H1 (cell line): ENCODE measurements at regions not wholly inside any gene's neighbourhood (a gene's known extent, or its start where the extent isn't known, plus 50 kb on each side); places are given as distances from the start of the nearest gene placed in this dataset.
A peak's percentile ranks its signal among the peaks of the same experiment; 100 is the strongest.

ENCODE experiments used
- CTCF ChIA-PET: fragments of 300-600 bp; sonication (Branson Sonifier 250); formaldehyde crosslinking; loops from one replicate; lab custom pipeline; 2021; ENCODE audit not compliant: partially characterized antibody; lab: Charles Lee
- POLR2A ChIA-PET: fragments of 300-600 bp; sonication (Branson Sonifier 250); formaldehyde crosslinking; loops from one replicate; lab custom pipeline; 2021; ENCODE audit warnings: inconsistent platforms; ENCODE audit not compliant: partially characterized antibody; lab: Charles Lee
- DNase-seq, 2 experiments: peaks; one replicate each; pipeline versions ENCODE4 v3.0.0 to v3.0.0-alpha.2; 2010 to 2022; ENCODE audit warnings: low spot score in 2 of 2, low read depth in 1 of 2, mixed read lengths in 1 of 2
- FAIRE-seq: peaks from 2 replicates; lab custom pipeline; 2011; peaks lifted over from hg19 to GRCh38; lab: Jason Lieb, UNC
- H2AFZ ChIP-seq: 2 replicates; pipeline ENCODE4 v1.8.1; 2012; ENCODE audit warnings: low read length, inconsistent platforms
- H2AK5ac ChIP-seq: 2 replicates; pipeline ENCODE4 v1.6.1; 2013; ENCODE audit warnings: low read depth, low read length
- H2BK120ac ChIP-seq: replicated peaks from 2 replicates; pipeline ENCODE3; 2013; ENCODE audit warnings: low read depth, low read length, inconsistent platforms
- H2BK12ac ChIP-seq: 2 replicates; pipeline ENCODE4 v1.6.1; 2013; ENCODE audit warnings: low read depth, low read length
- H2BK15ac ChIP-seq: 2 replicates; pipeline ENCODE4 v1.6.1; 2013; ENCODE audit warnings: low read length
- H2BK20ac ChIP-seq: 2 replicates; pipeline ENCODE4 v1.6.1; 2013; ENCODE audit warnings: low read length
- H2BK5ac ChIP-seq: 2 replicates; pipeline ENCODE4 v1.6.1; 2013; ENCODE audit warnings: low read depth, low read length
- H3K14ac ChIP-seq: 2 replicates; pipeline ENCODE4 v1.6.1; 2013; ENCODE audit warnings: inconsistent platforms; ENCODE audit not compliant: insufficient read length
- H3K18ac ChIP-seq: 2 replicates; pipeline ENCODE4 v1.6.1; 2013; ENCODE audit warnings: low read length; ENCODE audit errors: extremely low read depth
- H3K23ac ChIP-seq: 2 replicates; pipeline ENCODE4 v1.6.1; 2013; ENCODE audit warnings: inconsistent platforms; ENCODE audit not compliant: insufficient read length
- H3K23me2 ChIP-seq: 2 replicates; pipeline ENCODE4 v1.6.1; 2013; ENCODE audit warnings: low read depth, low read length
- H3K27ac ChIP-seq: 2 replicates; pipeline ENCODE4 v1.6.1; 2011; ENCODE audit warnings: low read depth, low read length, inconsistent platforms
- H3K27me3 ChIP-seq, 4 experiments: replicated peaks in 1 of 4; 1 replicate in 1 of 4; 2 replicates in 3 of 4; pipeline versions ENCODE4 v1.6.1 to v1.8.1; 2011 to 2013; ENCODE audit warnings: low read length in 3 of 4, mild to moderate bottlenecking in 3 of 4, inconsistent platforms in 2 of 4, mixed read lengths in 2 of 4, moderate library complexity in 1 of 4; ENCODE audit not compliant: control insufficient read depth in 3 of 4, insufficient read depth in 3 of 4; ENCODE audit errors: extremely low read depth in 1 of 4
- H3K36me3 ChIP-seq, 4 experiments: 2 replicates each; pipeline versions ENCODE4 v1.6.1 to v1.8.1; 2011 to 2013; ENCODE audit warnings: mild to moderate bottlenecking in 4 of 4, low read length in 3 of 4, moderate library complexity in 2 of 4, control low read depth in 1 of 4, inconsistent platforms in 1 of 4; ENCODE audit not compliant: insufficient read depth in 4 of 4, control insufficient read depth in 2 of 4
- H3K4ac ChIP-seq: replicated peaks from 2 replicates; pipeline ENCODE3; 2013; ENCODE audit warnings: low read length, low read depth, mixed read lengths, inconsistent platforms; ENCODE audit not compliant: insufficient read length
- H3K4me1 ChIP-seq, 4 experiments: replicated peaks in 1 of 4; 1 replicate in 1 of 4; 2 replicates in 3 of 4; pipeline versions ENCODE4 v1.6.1 to v1.8.1; 2011 to 2013; ENCODE audit warnings: low read length in 3 of 4, inconsistent platforms in 2 of 4, mixed read lengths in 1 of 4; ENCODE audit not compliant: insufficient read depth in 4 of 4, control insufficient read depth in 3 of 4
- H3K4me2 ChIP-seq, 2 experiments: 2 replicates each; pipeline versions ENCODE4 v1.6.1 to v1.8.1; 2011 to 2013; ENCODE audit warnings: low read depth in 2 of 2, low read length in 2 of 2, control low read depth in 1 of 2, inconsistent platforms in 1 of 2, mild to moderate bottlenecking in 1 of 2; ENCODE audit not compliant: insufficient read depth in 1 of 2
- H3K4me3 ChIP-seq, 4 experiments: fragments of 200-600, 300-600 bp in 1 of 4; sonication (generic), shearing (Covaris generic), sonication (Bioruptor Twin) in 1 of 4; 2 replicates each; pipeline versions ENCODE4 v1.5.1 to v1.8.1; 2011 to 2016; ENCODE audit warnings: low read length in 4 of 4, low read depth in 3 of 4, control low read depth in 2 of 4, inconsistent platforms in 2 of 4, mild to moderate bottlenecking in 2 of 4, mixed read lengths in 1 of 4, moderate library complexity in 1 of 4; ENCODE audit not compliant: insufficient read depth in 2 of 4; ENCODE audit errors: extremely low read depth in 1 of 4
- H3K56ac ChIP-seq: replicated peaks from 2 replicates; pipeline ENCODE3; 2013; ENCODE audit warnings: low read depth, mild to moderate bottlenecking, mixed read lengths, low read length, inconsistent platforms; ENCODE audit not compliant: insufficient read length
- H3K79me1 ChIP-seq: 2 replicates; pipeline ENCODE4 v1.6.1; 2013; ENCODE audit warnings: low read depth, low read length, control low read depth
- H3K79me2 ChIP-seq, 2 experiments: 2 replicates each; pipeline versions ENCODE4 v1.6.1 to v1.8.1; 2012 to 2013; ENCODE audit warnings: low read length in 2 of 2, mild to moderate bottlenecking in 2 of 2, inconsistent platforms in 1 of 2; ENCODE audit not compliant: insufficient read depth in 2 of 2, control insufficient read depth in 1 of 2
- H3K9ac ChIP-seq, 4 experiments: replicated peaks in 1 of 4; 1 replicate in 1 of 4; 2 replicates in 3 of 4; pipeline versions ENCODE4 v1.6.1 to v1.8.1; 2011 to 2013; ENCODE audit warnings: low read depth in 3 of 4, low read length in 3 of 4, control low read depth in 2 of 4, mild to moderate bottlenecking in 2 of 4, moderate library complexity in 2 of 4, inconsistent platforms in 1 of 4; ENCODE audit errors: extremely low read depth in 1 of 4
- H3K9me3 ChIP-seq, 2 experiments: 2 replicates each; pipeline versions ENCODE4 v1.6.1 to v1.8.1; 2012 to 2013; ENCODE audit warnings: mild to moderate bottlenecking in 2 of 2, moderate library complexity in 2 of 2, control low read depth in 1 of 2, inconsistent platforms in 1 of 2, low read depth in 1 of 2, low read length in 1 of 2, mixed read lengths in 1 of 2; ENCODE audit not compliant: insufficient read depth in 2 of 2
- H4K20me1 ChIP-seq, 2 experiments: replicated peaks in 1 of 2; 2 replicates each; pipeline versions ENCODE3 to v1.8.1; 2011 to 2013; ENCODE audit warnings: inconsistent platforms in 2 of 2, low read length in 2 of 2, mild to moderate bottlenecking in 1 of 2; ENCODE audit not compliant: insufficient read depth in 2 of 2, control insufficient read depth in 1 of 2
- H4K5ac ChIP-seq: 2 replicates; pipeline ENCODE4 v1.6.1; 2013; ENCODE audit warnings: low read length, low read depth, mixed read lengths, inconsistent platforms; ENCODE audit not compliant: insufficient read length
- H4K8ac ChIP-seq: 2 replicates; pipeline ENCODE4 v1.8.0; 2013; ENCODE audit warnings: mild to moderate bottlenecking, moderate library complexity, low read length, inconsistent platforms; ENCODE audit not compliant: insufficient read depth; ENCODE audit errors: extremely low read depth
- H4K91ac ChIP-seq: replicated peaks from 2 replicates; pipeline ENCODE3; 2013; ENCODE audit warnings: low read length, mixed read lengths, inconsistent platforms; ENCODE audit not compliant: insufficient read length
- ASH2L ChIP-seq: fragments of 200-600, 300-600 bp; sonication (generic); IDR thresholded peaks from one replicate; pipeline ENCODE4 v1.7.1; 2017; ENCODE audit warnings: low read length
- BACH1 ChIP-seq: IDR thresholded peaks from 2 replicates; pipeline ENCODE4 v1.6.1; 2012; ENCODE audit warnings: low read length, improper control_type of control experiment
- CBX5 ChIP-seq: fragments of 300-800, 300-1000 bp; sonication (generic); IDR thresholded peaks from 2 replicates; pipeline ENCODE4 v1.7.1; 2016; ENCODE audit warnings: antibody characterized with exemption, low read length, low read depth
- CREB1 ChIP-seq: IDR thresholded peaks from 2 replicates; pipeline ENCODE4 v1.6.1; 2012; ENCODE audit warnings: inconsistent platforms
- CTBP2 ChIP-seq: IDR thresholded peaks from 2 replicates; pipeline ENCODE4 v1.7.0; 2011; ENCODE audit warnings: borderline replicate concordance, mild to moderate bottlenecking, moderate library complexity, mixed read lengths, low read length; ENCODE audit not compliant: insufficient read depth, insufficient read length
- E2F6 ChIP-seq: IDR thresholded peaks from 2 replicates; pipeline ENCODE4 v1.6.1; 2012; ENCODE audit warnings: inconsistent platforms
- EGR1 ChIP-seq: IDR thresholded peaks from 2 replicates; pipeline ENCODE4 v1.6.1; 2011; ENCODE audit warnings: low read depth, low read length, borderline replicate concordance
- KDM5A ChIP-seq: fragments of 200-600 bp; IDR thresholded peaks from 2 replicates; pipeline ENCODE4 v1.7.1; 2012; ENCODE audit warnings: mild to moderate bottlenecking, low read length, inconsistent platforms, mixed read lengths
- MAX ChIP-seq: IDR thresholded peaks from 2 replicates; pipeline ENCODE4 v1.6.1; 2012; ENCODE audit warnings: inconsistent platforms
- POLR2AphosphoS5 ChIP-seq: IDR thresholded peaks from 2 replicates; pipeline ENCODE4 v1.6.1; 2011; ENCODE audit warnings: low read depth, low read length
- RBBP5 ChIP-seq: IDR thresholded peaks from 2 replicates; pipeline ENCODE4 v1.7.1; 2012; ENCODE audit warnings: low read depth, mild to moderate bottlenecking, inconsistent platforms, low read length, moderate library complexity, borderline replicate concordance
- RFX5 ChIP-seq: IDR thresholded peaks from 2 replicates; pipeline ENCODE4 v1.6.1; 2011; ENCODE audit warnings: low read depth, low read length, improper control_type of control experiment, borderline replicate concordance
- SIX5 ChIP-seq: IDR thresholded peaks from 2 replicates; pipeline ENCODE4 v1.6.1; 2011; ENCODE audit warnings: mild to moderate bottlenecking, low read depth, low read length
- SP2 ChIP-seq: IDR thresholded peaks from 2 replicates; pipeline ENCODE4 v1.6.1; 2012; ENCODE audit warnings: mild to moderate bottlenecking, low read length, inconsistent platforms
- SUZ12 ChIP-seq: fragments of 200-600 bp; sonication (generic); IDR thresholded peaks from 2 replicates; pipeline ENCODE4 v1.6.1; 2012; ENCODE audit warnings: mild to moderate bottlenecking, inconsistent platforms, low read length, moderate library complexity, mixed read lengths
- WGBS, 2 experiments: shearing (Covaris generic) in 1 of 2; methylation state at CpG; one replicate each; pipeline versions ENCODE4 v1.1.6 to v1.1.7; 2013 to 2015; ENCODE audit warnings: low lambda C conversion rate in 2 of 2, mixed read lengths in 2 of 2, inconsistent platforms in 1 of 2, low coverage in 1 of 2, missing lambda C conversion rate in 1 of 2; ENCODE audit not compliant: insufficient replicate concordance in 2 of 2, insufficient coverage in 1 of 2, insufficient read length in 1 of 2; ENCODE audit errors: extremely low coverage in 1 of 2, missing lambda C conversion rate in 1 of 2; 5-methylcytosine and 5-hydroxymethylcytosine counted together

GRCh38 chr1:72915581-72915980 is 633.2 kb upstream of the NEGR1 start:
- no peak overlapping the region for H3K4ac ChIP-seq
- no peak overlapping the region for H3K27ac ChIP-seq
- no peak overlapping the region for H2BK5ac ChIP-seq
- H4K20me1 ChIP-seq = no peaks in the 10 kb centered on the region
- no peaks in the 10 kb centered on the region for H3K27me3 ChIP-seq
- no peak overlapping the region for H4K5ac ChIP-seq
- DNase-seq = no peak
- H3K79me2 ChIP-seq = no peaks in the 10 kb centered on the region
- H3K18ac ChIP-seq = no peak overlapping the region
- no peak overlapping the region; the same call in 1 of the 2 replicates for H2BK20ac ChIP-seq
- ChIA-PET POLR2A (no interaction called here), CTCF (interaction anchor here (1.0 to 1.2 kb wide), 2 partner anchors 56 to 70 kb away, joined by 3 to 4 read pairs; no protein-coding TSS in a partner anchor)
- peak overlapping the region; percentile 52 to 57; a peak in 3 of 4 replicates for H3K4me2 ChIP-seq
- H3K9ac ChIP-seq = no peak overlapping the region
- no peak overlapping the region for H3K23ac ChIP-seq
- no peak overlapping the region for H4K8ac ChIP-seq
- H4K91ac ChIP-seq = no peak overlapping the region
- no peaks in the 10 kb centered on the region for H3K79me1 ChIP-seq
- H3K14ac ChIP-seq = no peak overlapping the region
- H3K36me3 ChIP-seq = no peaks in the 10 kb centered on the region
- FAIRE-seq = no peak
- no peak overlapping the region for H3K4me3 ChIP-seq
- no peak overlapping the region for H3K56ac ChIP-seq
- peak overlapping the region; percentile 77; the same call in 1 of the 2 replicates for H2AFZ ChIP-seq
- peaks cover 0 to 7% (median 3%) of the 10 kb centered on the region in 4 experiments; a peak in 3 of 7 replicates for H3K4me1 ChIP-seq
- 46% methylated on average over 4 of the region's 6 CpGs; no CpG with 5 or more reads in 1 of the 2 experiments for WGBS, 2 experiments
- no peak overlapping the region for H2BK120ac ChIP-seq
- H3K23me2 ChIP-seq = no peaks in the 10 kb centered on the region; the same call in 1 of the 2 replicates
- no peak overlapping the region; the same call in 1 of the 2 replicates for H2BK12ac ChIP-seq
- no peak overlapping the region for H2AK5ac ChIP-seq
- H3K9me3 ChIP-seq = no peaks in the 10 kb centered on the region
- no peak overlapping the region for H2BK15ac ChIP-seq
- TF ChIP-seq KDM5A (no peak), RBBP5 (no peak), MAX (no peak), CBX5 (no peak), EGR1 (no peak), POLR2AphosphoS5 (no peak), ASH2L (no peak), SIX5 (no peak), CTBP2 (no peak), RFX5 (no peak), SP2 (no peak), SUZ12 (no peak), CREB1 (no peak), E2F6 (no peak), BACH1 (no peak)
